HG02588 (cell line): ENCODE measurements at regions not wholly inside any gene's neighbourhood (a gene's known extent, or its start where the extent isn't known, plus 50 kb on each side); places are given as distances from the start of the nearest gene placed in this dataset.
"Not testable (repeated sequence)": the region's sequence is repeated elsewhere in the genome, so short reads cannot be mapped to it uniquely, and the experiment has no call there.

Source experiments
- ATAC-seq: cut with Tn5 transposase; IDR thresholded peaks from one replicate; pipeline ENCODE4 v1.9.1; 2021; ENCODE audit warnings: mild to moderate bottlenecking, moderate library complexity; ENCODE audit not compliant: unreplicated experiment

GRCh38 chr2:150271952-150272802 lies 215.3 kb downstream of the RND3 start:
- ATAC-seq, result no peak

- ATAC-seq, result no peak
These were observed 219.6 kb downstream of the RND3 start for GRCh38 chr2:150267651-150268415.

GRCh38 chr2:150266931-150267330 lies 220.5 kb downstream of the RND3 start:
- no peak for ATAC-seq

DNA sequence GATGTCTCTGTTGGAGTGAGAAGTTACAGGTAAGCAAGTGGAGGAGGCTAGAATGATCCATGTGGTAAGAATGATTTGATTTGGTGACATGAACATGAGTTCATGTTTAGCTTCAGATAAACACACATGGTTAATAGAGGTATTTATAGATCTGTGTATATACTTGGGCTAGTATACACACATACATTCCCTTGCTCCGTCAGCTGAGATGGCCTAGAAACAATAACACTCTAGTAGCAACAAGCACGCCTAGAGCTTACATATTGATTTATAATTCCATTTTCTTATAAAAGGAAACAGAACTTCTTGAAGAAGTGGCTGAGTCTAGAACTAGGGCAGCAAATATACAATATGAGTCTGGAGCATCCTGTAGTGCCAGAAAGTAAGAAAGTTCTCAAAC lies 223.0 kb downstream of the RND3 start:
- no peak for ATAC-seq

GRCh38 chr2:150261691-150262090 lies 225.8 kb downstream of the RND3 start:
- ATAC-seq, result no peak

DNA sequence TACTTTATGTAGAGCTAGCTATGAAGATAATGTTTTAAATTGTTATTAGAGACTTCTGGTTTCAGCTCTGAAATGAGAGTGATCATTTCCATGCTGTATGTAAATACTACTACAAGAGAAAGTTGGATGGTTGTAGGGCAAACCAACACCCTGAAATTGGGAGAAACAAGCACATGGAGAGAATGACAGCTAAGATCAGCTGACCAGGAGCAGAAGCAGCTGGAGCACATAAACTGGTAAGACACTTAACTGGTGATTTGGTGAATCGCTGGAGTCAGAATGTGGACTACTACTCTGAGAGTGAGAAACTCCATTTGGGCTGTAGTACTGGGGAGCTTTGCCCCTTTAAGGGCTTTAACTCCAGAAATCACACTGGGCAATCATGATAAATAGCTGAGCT lies 226.8 kb downstream of the RND3 start:
- ATAC-seq, result no peak

- ATAC-seq, result no peak
These were observed 227.7 kb downstream of the RND3 start for GRCh38 chr2:150259746-150260145.

GRCh38 chr2:150258781-150259307 lies 228.6 kb downstream of the RND3 start:
- no peak for ATAC-seq

DNA sequence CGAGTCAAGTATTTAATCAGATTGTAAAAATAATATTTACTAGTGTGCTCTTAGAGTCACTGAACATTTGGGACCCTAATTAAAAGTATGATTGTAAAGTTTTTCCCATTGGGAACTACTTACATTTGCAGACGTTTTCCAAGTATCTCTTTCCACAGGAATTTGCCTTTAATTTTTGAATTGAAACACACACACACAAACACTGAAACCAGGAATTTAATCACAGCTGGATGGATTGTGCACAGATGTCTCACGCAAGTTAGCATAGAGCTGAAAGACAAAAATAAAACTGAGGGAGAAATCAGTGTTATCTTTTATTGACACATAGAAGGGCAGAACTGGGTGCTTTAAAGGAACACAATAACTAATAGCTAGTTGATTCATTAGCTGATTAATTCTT lies 230.7 kb downstream of the RND3 start:
- no peak for ATAC-seq

DNA sequence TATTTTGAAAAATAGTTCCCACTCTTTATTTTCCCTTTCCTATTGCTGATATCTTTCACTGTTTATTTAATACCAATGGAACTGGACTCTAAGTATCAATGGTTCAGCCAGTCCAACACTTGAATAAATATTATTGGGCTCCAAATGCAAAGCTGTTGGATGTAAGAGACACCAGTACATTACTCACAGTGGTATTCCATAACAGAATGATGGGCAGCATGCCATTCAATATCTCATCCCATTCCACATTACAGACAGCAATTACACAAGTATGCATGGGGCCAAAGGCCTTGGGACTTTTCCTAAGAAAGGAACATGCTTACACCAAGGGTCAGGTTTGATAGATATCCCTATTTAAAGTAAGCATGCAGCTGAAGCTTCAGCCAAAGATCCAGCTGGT lies 231.9 kb downstream of the RND3 start:
- no peak for ATAC-seq

GRCh38 chr2:150249735-150250134 lies 237.7 kb downstream of the RND3 start:
- not testable (repeated sequence) for ATAC-seq

GRCh38 chr2:150247481-150247880 lies 240.0 kb downstream of the RND3 start:
- ATAC-seq, result no peak

GRCh38 chr2:150234787-150235446 lies 252.6 kb downstream of the RND3 start:
- ATAC-seq, result no peak

DNA sequence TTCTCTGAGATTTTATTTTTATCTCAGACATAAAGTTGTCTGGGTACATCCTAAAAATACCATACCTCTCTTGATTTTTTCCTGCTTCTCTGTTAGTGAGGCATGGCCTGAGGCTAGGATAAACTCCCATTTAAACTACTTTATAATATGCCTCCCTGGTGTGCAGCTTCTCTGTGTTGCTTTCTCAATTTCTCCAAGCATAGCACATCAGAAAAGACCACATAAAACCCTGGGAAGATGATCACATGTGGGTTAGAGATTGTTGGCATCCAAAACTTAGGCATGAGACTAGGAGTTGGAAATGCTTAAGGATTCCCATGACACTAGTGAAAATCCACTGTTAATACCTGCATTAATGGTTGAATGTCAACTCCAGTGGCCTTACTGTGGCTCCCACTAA lies 254.6 kb downstream of the RND3 start:
- ATAC-seq, result no peak

DNA sequence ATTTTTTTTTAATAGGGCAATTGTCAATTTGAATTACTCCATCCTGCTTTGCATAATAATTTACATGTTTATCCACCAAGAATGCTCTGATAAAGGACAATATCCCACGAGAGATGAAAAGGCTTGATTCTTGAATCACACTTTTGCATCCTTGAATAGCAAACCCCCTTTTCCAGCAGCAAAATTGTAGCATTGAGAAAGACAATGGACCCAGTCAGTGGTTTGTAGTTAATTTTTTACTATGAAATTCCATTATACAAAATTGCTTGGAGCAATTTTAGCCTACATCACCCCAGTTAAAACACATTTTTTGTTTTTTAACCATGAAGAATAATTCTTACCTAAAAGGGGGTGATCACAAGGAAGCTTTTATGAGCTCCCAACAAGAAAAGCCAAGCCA lies 255.1 kb downstream of the RND3 start:
- ATAC-seq, result no peak

GRCh38 chr2:150230616-150231015 lies 256.9 kb downstream of the RND3 start:
- ATAC-seq, result no peak

DNA sequence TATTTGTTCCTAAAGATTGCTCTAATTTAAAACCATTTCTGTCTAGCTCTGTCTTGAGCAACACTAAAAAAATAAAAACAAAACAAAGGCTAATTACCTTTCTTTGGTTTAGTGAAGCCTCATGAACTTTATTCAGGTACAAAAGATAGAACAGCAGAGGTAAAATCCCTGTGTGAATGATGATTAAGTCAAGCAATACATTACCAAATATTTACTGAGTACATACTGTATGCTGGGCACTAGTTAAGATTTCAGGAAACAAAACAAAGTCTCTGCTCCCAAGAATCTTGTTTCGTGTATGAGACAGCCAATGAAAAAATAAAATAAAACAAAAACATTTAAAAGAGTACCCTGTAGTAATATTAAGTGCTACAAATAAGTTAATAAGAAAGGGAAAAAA lies 257.5 kb downstream of the RND3 start:
- no peak for ATAC-seq

- no peak for ATAC-seq
These were observed 258.5 kb downstream of the RND3 start for GRCh38 chr2:150228936-150229335.

- ATAC-seq, result no peak
These were observed 262.4 kb downstream of the RND3 start for GRCh38 chr2:150225030-150225429.

GRCh38 chr2:150224321-150224720 lies 263.1 kb downstream of the RND3 start:
- ATAC-seq, result no peak

DNA sequence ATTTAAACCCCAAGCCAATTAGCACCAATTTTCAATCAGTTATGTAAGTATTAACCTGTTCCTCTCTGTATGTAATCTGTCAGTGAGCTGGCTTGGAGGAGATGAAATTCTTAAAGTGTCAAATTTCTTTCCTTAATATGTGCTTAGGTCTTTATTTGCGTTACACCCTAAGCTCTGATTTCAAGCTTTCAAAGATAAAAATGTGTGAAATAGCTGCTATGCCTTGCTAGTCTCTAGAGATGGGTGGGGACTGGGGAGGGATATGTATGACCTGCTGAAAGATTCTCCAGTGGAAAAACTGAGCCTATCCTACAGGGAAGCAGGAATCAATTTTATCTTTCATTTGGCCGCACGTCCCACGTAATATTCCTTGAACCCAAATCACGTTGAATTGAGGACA lies 264.5 kb downstream of the RND3 start:
- ATAC-seq, result no peak
